ENCODE measurements at regions not wholly inside any gene's neighbourhood (a gene's known extent, or its start where the extent isn't known, plus 50 kb on each side); places are given as distances from the start of the nearest gene placed in this dataset.

DNA sequence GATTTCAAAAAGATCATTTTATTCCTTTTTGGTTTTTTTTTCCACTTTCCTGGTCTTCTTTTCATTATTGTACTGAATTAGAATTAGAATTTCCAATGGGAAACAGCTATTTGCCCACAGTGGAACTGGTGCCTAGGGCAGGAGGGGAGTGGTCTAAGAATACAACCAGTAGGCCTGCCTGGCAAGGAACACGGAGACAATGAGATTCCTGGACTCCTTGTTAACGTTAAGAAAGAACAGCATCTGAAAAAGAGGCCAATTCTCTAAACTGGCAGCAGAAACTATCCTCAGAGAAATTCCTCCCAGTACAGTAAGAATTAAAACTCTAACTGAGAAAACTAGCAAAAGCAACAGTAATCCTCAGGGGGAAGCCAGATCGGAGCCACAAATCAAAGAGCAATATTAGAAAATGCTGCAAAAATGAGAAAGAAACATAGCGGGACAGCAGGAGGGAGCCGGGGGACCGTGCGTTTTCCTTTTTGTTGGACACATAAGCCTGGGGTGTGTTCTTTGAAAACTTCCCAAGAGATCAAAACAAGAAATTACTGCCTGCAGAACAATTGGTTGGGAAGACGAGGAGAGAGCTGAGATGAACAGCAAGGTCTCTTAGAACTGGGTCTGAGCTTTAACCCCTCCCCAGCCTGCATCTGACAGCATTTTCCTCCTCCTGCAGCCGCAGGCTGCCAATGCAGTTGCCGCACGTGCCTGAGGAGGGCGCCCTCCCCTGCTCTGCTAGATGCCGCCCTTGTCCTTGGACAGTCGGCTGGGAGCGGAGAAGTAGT, 776.0 kb downstream of the TSN start:
- no peak for DNase-seq
- Histone ChIP-seq H3K4me1 (no peaks in the 10 kb centered on the region), H3K27ac (no peak overlapping the region), H3K9me3 (no peaks in the 10 kb centered on the region), H3K27me3 (no peaks in the 10 kb centered on the region), H3K4me3 (no peak overlapping the region), H3K36me3 (no peaks in the 10 kb centered on the region)
- no peak for ATAC-seq
- TF ChIP-seq CTCF (IDR thresholded peaks at IDR 0.05): no peak
- WGBS, 2 donors: 49 to 62% methylated on average over 15 of the region's 15 CpGs
- no peak for FAIRE-seq
- intact Hi-C loops (cut with DNase I): no loop called here

- FAIRE-seq (no peak), DNase-seq (no peak), ATAC-seq (no peak)
- no peak overlapping the region for H3K27ac ChIP-seq
- no peak for TF ChIP-seq CTCF (IDR thresholded peaks at IDR 0.05)
- no peaks in the 10 kb centered on the region for H3K9me3 ChIP-seq
- no peaks in the 10 kb centered on the region for H3K4me1 ChIP-seq
- no peak overlapping the region for H3K4me3 ChIP-seq
- intact Hi-C loops (cut with DNase I): no loop called here
- no peaks in the 10 kb centered on the region for H3K27me3 ChIP-seq
- H3K36me3 ChIP-seq: no peaks in the 10 kb centered on the region
These were observed 776.6 kb downstream of the TSN start for GRCh38 chr2:122532072-122532344.

DNA sequence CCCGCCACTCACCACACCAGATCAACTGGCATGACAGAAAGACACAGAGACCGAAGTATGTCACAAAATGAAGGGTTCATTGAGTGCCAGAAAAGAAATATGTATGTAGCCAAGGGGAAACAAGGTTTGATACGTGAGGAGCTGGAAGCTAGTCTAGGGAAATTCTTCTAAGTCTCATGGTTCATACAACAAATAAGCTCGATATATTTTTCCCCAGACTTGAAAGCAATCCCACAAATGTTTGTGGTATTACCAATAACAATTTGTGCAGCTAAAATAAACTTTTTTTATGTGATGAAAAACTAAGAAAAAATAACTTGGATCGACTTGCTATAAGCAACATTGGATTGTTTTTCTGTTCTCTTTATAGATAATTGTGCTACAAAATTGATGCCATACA, 777.0 kb downstream of the TSN start:
- no peaks in the 10 kb centered on the region for H3K9me3 ChIP-seq
- no peak overlapping the region for H3K4me3 ChIP-seq
- no peak for ATAC-seq
- WGBS, 2 donors: 66 to 74% methylated on average over 5 of the region's 5 CpGs
- no peaks in the 10 kb centered on the region for H3K4me1 ChIP-seq
- no peaks in the 10 kb centered on the region for H3K27me3 ChIP-seq
- FAIRE-seq: no peak
- intact Hi-C loops (cut with DNase I): no loop called here
- DNase-seq: no peak
- no peak for TF ChIP-seq CTCF (IDR thresholded peaks at IDR 0.05)
- H3K36me3 ChIP-seq: no peaks in the 10 kb centered on the region
- no peak overlapping the region for H3K27ac ChIP-seq

GRCh38 chr2:122535960-122536505, 780.6 kb downstream of the TSN start:
- Histone ChIP-seq H3K27ac (no peak overlapping the region), H3K9me3 (no peaks in the 10 kb centered on the region), H3K4me3 (no peak overlapping the region), H3K36me3 (no peaks in the 10 kb centered on the region), H3K27me3 (no peaks in the 10 kb centered on the region), H3K4me1 (no peaks in the 10 kb centered on the region)
- DNase-seq: no peak
- no peak for ATAC-seq
- 76 to 85% methylated on average over 5 of the region's 5 CpGs for WGBS, 2 donors
- intact Hi-C loops (cut with DNase I): no loop called here
- TF ChIP-seq CTCF (IDR thresholded peaks at IDR 0.05): no peak
- FAIRE-seq: no peak

GRCh38 chr2:122539311-122539710, 783.9 kb downstream of the TSN start:
- no peak for ATAC-seq
- no peaks in the 10 kb centered on the region for H3K36me3 ChIP-seq
- WGBS, 2 donors: 77 to 86% methylated on average over 3 of the region's 3 CpGs
- intact Hi-C loops (cut with DNase I): no loop called here
- no peaks in the 10 kb centered on the region for H3K27me3 ChIP-seq
- no peaks in the 10 kb centered on the region for H3K9me3 ChIP-seq
- H3K4me1 ChIP-seq: no peaks in the 10 kb centered on the region
- TF ChIP-seq CTCF (IDR thresholded peaks at IDR 0.05): no peak
- no peak overlapping the region for H3K27ac ChIP-seq
- DNase-seq: no peak
- H3K4me3 ChIP-seq: no peak overlapping the region
- FAIRE-seq: no peak
